HEK293 (cell line): ENCODE measurements at regions not wholly inside any gene's neighbourhood (a gene's known extent, or its start where the extent isn't known, plus 50 kb on each side); places are given as distances from the start of the nearest gene placed in this dataset.

Source experiments
- BCL11A ChIP-seq: fragments of 450-650 bp; formaldehyde crosslinking; IDR thresholded peaks from 2 replicates; pipeline ENCODE4 v1.5.1; 2016; ENCODE audit warnings: low read depth, missing biosample characterization, missing genetic modification characterization
- KLF16 ChIP-seq: fragments of 450-650 bp; formaldehyde crosslinking; IDR thresholded peaks from 2 replicates; pipeline ENCODE4 v1.5.1; 2017; ENCODE audit warnings: missing biosample characterization, missing genetic modification characterization
- PBX3 ChIP-seq: sonication (generic); formaldehyde crosslinking; IDR thresholded peaks from 2 replicates; pipeline ENCODE4 v1.8.1; 2022; ENCODE audit warnings: mild to moderate bottlenecking, moderate library complexity, missing genetic modification reagents
- TRIM28 ChIP-seq: IDR thresholded peaks from 2 replicates; pipeline ENCODE4 v1.6.1; 2011; ENCODE audit warnings: low read length, control low read depth, borderline replicate concordance
- TSHZ1 ChIP-seq: fragments of 450-650 bp; formaldehyde crosslinking; IDR thresholded peaks from 2 replicates; pipeline ENCODE4 v1.5.1; 2016; ENCODE audit warnings: missing biosample characterization, missing genetic modification characterization, borderline replicate concordance
- ZBTB26 ChIP-seq: fragments of 450-650 bp; formaldehyde crosslinking; optimal IDR thresholded peaks from 2 replicates; pipeline ENCODE3; 2016; ENCODE audit warnings: missing biosample characterization, mild to moderate bottlenecking, missing genetic modification characterization
- ZBTB8A ChIP-seq: fragments of 450-650 bp; formaldehyde crosslinking; IDR thresholded peaks from 2 replicates; pipeline ENCODE4 v1.5.1; 2016; ENCODE audit warnings: missing biosample characterization, missing genetic modification characterization
- ZNF423 ChIP-seq: fragments of 450-650 bp; formaldehyde crosslinking; IDR thresholded peaks from 2 replicates; pipeline ENCODE4 v1.5.1; 2016; ENCODE audit warnings: missing biosample characterization, missing genetic modification characterization
- ZNF747 ChIP-seq: fragments of 450-650 bp; formaldehyde crosslinking; IDR thresholded peaks from 2 replicates; pipeline ENCODE4 v1.5.1; 2016; ENCODE audit warnings: missing biosample characterization, missing genetic modification characterization
- ZNF776 ChIP-seq: fragments of 450-650 bp; formaldehyde crosslinking; IDR thresholded peaks from 2 replicates; pipeline ENCODE4 v1.5.0; 2017; ENCODE audit warnings: missing biosample characterization, missing genetic modification characterization, borderline replicate concordance
- ZNF777 ChIP-seq: fragments of 450-650 bp; formaldehyde crosslinking; IDR thresholded peaks from 2 replicates; pipeline ENCODE4 v1.5.1; 2017; ENCODE audit warnings: missing biosample characterization, missing genetic modification characterization, borderline replicate concordance
- ZXDB ChIP-seq: fragments of 450-650 bp; formaldehyde crosslinking; IDR thresholded peaks from 2 replicates; pipeline ENCODE4 v1.5.1; 2016; ENCODE audit warnings: missing biosample characterization, missing genetic modification characterization
- TF ChIP-seq, protein P1 (sequence below): fragments of 450-650 bp; formaldehyde crosslinking; IDR thresholded peaks from 2 replicates; pipeline ENCODE4 v1.5.1; 2016; ENCODE audit warnings: missing biosample characterization, missing genetic modification characterization
- TF ChIP-seq, protein P2 (sequence below): fragments of 450-650 bp; formaldehyde crosslinking; IDR thresholded peaks from 2 replicates; pipeline ENCODE4 v1.5.1; 2016; ENCODE audit warnings: missing biosample characterization, missing genetic modification characterization

DNA sequence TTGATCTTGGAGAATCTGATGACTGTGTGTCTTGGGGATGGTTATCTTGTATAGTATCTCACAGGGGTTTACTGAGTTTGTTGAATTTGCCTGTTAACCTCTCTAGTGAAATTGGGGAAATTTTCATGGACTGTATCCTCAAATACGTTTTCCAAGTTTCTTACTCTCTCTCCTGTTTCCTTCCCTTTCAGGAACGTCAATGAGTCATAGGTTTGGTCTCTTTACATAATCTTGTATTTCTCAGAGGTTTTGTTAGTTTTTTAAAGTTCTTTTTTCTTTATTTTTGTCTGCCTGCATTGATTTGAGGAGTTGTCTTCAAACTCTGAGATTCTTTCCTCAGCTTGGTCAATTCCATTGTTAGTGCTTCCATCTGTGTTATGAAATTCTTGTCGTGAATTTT lies 227.7 kb upstream of the GPRIN3 start:
- TF ChIP-seq ZXDB (tag by site-specific recombination) (no peak), ZNF423 (no peak), ZBTB8A (tag by site-specific recombination) (no peak), PBX3 (CRISPR knock-in tag) (no peak), BCL11A (tag by site-specific recombination) (no peak), ZBTB26 (no peak), ZNF747 (tag by site-specific recombination) (no peak), ZNF776 (tag by site-specific recombination) (no peak), TSHZ1 (no peak), KLF16 (tag by site-specific recombination) (no peak), ZNF777 (tag by site-specific recombination) (no peak), TRIM28 (no peak)
- TF ChIP-seq, protein P1, sequence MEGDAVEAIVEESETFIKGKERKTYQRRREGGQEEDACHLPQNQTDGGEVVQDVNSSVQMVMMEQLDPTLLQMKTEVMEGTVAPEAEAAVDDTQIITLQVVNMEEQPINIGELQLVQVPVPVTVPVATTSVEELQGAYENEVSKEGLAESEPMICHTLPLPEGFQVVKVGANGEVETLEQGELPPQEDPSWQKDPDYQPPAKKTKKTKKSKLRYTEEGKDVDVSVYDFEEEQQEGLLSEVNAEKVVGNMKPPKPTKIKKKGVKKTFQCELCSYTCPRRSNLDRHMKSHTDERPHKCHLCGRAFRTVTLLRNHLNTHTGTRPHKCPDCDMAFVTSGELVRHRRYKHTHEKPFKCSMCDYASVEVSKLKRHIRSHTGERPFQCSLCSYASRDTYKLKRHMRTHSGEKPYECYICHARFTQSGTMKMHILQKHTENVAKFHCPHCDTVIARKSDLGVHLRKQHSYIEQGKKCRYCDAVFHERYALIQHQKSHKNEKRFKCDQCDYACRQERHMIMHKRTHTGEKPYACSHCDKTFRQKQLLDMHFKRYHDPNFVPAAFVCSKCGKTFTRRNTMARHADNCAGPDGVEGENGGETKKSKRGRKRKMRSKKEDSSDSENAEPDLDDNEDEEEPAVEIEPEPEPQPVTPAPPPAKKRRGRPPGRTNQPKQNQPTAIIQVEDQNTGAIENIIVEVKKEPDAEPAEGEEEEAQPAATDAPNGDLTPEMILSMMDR (tag by site-specific recombination), result no peak
- TF ChIP-seq, protein P2, sequence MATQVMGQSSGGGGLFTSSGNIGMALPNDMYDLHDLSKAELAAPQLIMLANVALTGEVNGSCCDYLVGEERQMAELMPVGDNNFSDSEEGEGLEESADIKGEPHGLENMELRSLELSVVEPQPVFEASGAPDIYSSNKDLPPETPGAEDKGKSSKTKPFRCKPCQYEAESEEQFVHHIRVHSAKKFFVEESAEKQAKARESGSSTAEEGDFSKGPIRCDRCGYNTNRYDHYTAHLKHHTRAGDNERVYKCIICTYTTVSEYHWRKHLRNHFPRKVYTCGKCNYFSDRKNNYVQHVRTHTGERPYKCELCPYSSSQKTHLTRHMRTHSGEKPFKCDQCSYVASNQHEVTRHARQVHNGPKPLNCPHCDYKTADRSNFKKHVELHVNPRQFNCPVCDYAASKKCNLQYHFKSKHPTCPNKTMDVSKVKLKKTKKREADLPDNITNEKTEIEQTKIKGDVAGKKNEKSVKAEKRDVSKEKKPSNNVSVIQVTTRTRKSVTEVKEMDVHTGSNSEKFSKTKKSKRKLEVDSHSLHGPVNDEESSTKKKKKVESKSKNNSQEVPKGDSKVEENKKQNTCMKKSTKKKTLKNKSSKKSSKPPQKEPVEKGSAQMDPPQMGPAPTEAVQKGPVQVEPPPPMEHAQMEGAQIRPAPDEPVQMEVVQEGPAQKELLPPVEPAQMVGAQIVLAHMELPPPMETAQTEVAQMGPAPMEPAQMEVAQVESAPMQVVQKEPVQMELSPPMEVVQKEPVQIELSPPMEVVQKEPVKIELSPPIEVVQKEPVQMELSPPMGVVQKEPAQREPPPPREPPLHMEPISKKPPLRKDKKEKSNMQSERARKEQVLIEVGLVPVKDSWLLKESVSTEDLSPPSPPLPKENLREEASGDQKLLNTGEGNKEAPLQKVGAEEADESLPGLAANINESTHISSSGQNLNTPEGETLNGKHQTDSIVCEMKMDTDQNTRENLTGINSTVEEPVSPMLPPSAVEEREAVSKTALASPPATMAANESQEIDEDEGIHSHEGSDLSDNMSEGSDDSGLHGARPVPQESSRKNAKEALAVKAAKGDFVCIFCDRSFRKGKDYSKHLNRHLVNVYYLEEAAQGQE, result no peak
